Endothelial cell (in vitro differentiated cells): ENCODE measurements at regions not wholly inside any gene's neighbourhood (a gene's known extent, or its start where the extent isn't known, plus 50 kb on each side); places are given as distances from the start of the nearest gene placed in this dataset.
A peak's percentile ranks its signal among the peaks of the same experiment; 100 is the strongest.

Source experiments
- DNase-seq: peaks from one replicate; pipeline ENCODE4 v3.0.0; 2021; ENCODE audit warnings: low spot score
- H3K27ac Mint-ChIP-seq: one replicate; pipeline ENCODE4 v1.8.0; 2021; ENCODE audit warnings: mixed read lengths, inconsistent platforms; ENCODE audit not compliant: unreplicated experiment
- H3K27me3 Mint-ChIP-seq: one replicate; pipeline ENCODE4 v1.8.0; 2021; ENCODE audit warnings: mild to moderate bottlenecking, moderate library complexity, mixed read lengths, inconsistent platforms; ENCODE audit not compliant: unreplicated experiment
- H3K36me3 Mint-ChIP-seq: one replicate; pipeline ENCODE4 v1.8.0; 2021; ENCODE audit warnings: mild to moderate bottlenecking, low read depth, mixed read lengths, inconsistent platforms; ENCODE audit not compliant: unreplicated experiment
- H3K4me1 Mint-ChIP-seq: one replicate; pipeline ENCODE4 v1.8.0; 2021; ENCODE audit warnings: mild to moderate bottlenecking, mixed read lengths, inconsistent platforms; ENCODE audit not compliant: unreplicated experiment
- H3K4me3 Mint-ChIP-seq: one replicate; pipeline ENCODE4 v1.8.0; 2021; ENCODE audit warnings: mild to moderate bottlenecking, mixed read lengths, inconsistent platforms; ENCODE audit not compliant: unreplicated experiment
- H3K9me3 Mint-ChIP-seq: one replicate; pipeline ENCODE4 v1.8.0; 2021; ENCODE audit warnings: mixed read lengths, inconsistent platforms; ENCODE audit not compliant: unreplicated experiment
- TF ChIP-seq, protein P1 (sequence below): fragments of 200-600 bp; sonication (generic); IDR thresholded peaks from one replicate; pipeline ENCODE4 v1.5.0; 2021; ENCODE audit warnings: antibody characterized with exemption; ENCODE audit not compliant: unreplicated experiment

DNA sequence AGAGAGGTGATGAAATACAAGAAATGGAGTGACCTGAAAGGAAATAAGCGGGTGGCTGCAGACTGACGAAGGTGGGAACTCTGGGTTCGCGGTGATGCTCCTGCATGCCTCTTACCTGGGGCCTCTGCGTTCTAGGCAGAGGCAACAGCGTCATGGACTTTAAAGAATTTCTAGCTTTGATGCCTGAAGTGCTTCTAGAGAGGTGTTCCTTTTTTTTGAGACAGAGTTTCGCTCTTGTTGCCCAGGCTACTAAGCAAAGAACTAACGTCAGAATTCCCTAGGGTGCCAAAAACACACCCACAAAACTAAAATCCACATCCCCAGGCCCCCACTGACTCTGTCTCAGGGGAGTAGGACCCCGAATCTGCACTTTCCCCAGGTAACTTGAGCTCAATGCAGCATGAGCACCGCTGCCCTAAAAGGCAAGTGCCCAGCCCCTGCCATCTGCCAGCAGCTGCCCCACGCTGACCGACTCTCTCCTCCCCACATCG lies 110.5 kb upstream of the ID2 start:
- no peaks in the 10 kb centered on the region for H3K9me3 Mint-ChIP-seq

DNA sequence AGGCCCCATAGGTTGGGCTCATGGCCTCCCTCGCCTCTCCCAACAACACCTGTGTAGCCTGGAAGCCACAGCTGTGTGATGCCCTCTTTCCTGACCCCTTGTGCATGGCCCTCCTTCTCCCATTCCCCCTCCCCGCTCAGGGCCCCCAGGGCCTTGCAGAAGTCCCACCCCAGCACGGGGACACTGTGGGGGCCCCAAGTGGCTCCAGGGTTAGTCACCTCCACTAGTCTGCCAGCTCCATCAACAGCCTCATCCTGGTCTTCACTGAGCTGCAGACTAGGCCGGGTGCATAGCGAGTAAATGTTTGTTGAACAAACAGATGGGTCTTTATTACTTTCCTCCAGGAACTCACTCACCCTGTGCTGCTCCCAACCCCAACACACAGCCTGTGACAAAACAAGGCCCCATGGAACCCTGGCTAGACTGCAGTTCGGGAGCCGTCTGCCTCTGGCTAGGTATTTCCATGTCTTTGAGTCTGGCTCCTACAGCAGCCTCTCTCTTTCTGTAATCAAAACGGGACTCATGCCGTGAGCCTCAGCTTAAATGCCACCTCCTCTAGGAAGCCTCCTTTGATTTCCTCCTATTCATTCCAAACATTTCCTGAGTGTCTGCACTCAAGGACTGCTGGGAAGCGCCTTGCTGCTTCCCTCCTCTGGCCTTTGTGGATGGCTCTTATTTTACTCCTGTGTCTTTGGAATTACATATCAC lies 109.9 kb upstream of the ID2 start:
- peaks cover 16% of the 10 kb centered on the region for H3K4me1 Mint-ChIP-seq
- no peaks in the 10 kb centered on the region for H3K36me3 Mint-ChIP-seq
- no peak overlapping the region for H3K27ac Mint-ChIP-seq
- TF ChIP-seq, protein P1, sequence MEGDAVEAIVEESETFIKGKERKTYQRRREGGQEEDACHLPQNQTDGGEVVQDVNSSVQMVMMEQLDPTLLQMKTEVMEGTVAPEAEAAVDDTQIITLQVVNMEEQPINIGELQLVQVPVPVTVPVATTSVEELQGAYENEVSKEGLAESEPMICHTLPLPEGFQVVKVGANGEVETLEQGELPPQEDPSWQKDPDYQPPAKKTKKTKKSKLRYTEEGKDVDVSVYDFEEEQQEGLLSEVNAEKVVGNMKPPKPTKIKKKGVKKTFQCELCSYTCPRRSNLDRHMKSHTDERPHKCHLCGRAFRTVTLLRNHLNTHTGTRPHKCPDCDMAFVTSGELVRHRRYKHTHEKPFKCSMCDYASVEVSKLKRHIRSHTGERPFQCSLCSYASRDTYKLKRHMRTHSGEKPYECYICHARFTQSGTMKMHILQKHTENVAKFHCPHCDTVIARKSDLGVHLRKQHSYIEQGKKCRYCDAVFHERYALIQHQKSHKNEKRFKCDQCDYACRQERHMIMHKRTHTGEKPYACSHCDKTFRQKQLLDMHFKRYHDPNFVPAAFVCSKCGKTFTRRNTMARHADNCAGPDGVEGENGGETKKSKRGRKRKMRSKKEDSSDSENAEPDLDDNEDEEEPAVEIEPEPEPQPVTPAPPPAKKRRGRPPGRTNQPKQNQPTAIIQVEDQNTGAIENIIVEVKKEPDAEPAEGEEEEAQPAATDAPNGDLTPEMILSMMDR: no peak
- no peaks in the 10 kb centered on the region for H3K9me3 Mint-ChIP-seq
- no peak for DNase-seq
- no peak overlapping the region for H3K4me3 Mint-ChIP-seq
- peaks cover 11% of the 10 kb centered on the region for H3K27me3 Mint-ChIP-seq

More for the DNA sequence above, 110.5 kb upstream of the ID2 start:
- DNase-seq: no peak
- peaks cover 13% of the 10 kb centered on the region for H3K27me3 Mint-ChIP-seq
- H3K36me3 Mint-ChIP-seq: no peaks in the 10 kb centered on the region
- TF ChIP-seq, protein P1: no peak
- peaks cover 19% of the 10 kb centered on the region for H3K4me1 Mint-ChIP-seq
- no peak overlapping the region for H3K27ac Mint-ChIP-seq
- H3K4me3 Mint-ChIP-seq: no peak overlapping the region

DNA sequence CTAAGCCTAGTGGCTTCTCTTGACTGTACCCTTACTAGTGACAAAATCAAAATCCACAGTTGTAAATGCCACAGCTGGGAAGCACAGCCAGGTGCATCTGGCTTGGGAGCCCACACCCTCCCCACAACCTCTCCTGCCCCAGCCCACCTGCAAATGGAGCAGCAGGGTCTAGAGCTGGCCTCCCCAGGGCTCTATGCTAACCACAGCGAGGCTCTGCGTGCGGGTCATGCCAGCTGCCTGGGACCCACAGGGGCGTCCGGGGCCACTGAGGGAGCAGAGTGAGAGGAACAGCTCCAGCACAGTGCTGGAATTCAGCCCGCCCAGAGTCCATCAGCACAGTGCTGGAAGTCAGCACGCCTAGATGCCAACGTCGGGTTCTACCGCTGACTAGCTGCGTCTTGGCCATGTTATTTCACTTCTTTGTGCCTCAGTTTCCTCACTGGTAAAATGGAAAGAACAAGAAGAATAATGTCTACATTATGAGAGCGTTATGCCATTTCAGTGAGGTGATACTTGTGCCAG lies 109.1 kb upstream of the ID2 start:
- Mint-ChIP-seq H3K9me3 (no peaks in the 10 kb centered on the region), H3K4me3 (no peak overlapping the region), H3K4me1 (peaks cover 16% of the 10 kb centered on the region), H3K27me3 (peaks cover 11% of the 10 kb centered on the region), H3K36me3 (no peaks in the 10 kb centered on the region), H3K27ac (peak overlapping the region; percentile 75)
- TF ChIP-seq, protein P1: no peak
- no peak for DNase-seq

DNA sequence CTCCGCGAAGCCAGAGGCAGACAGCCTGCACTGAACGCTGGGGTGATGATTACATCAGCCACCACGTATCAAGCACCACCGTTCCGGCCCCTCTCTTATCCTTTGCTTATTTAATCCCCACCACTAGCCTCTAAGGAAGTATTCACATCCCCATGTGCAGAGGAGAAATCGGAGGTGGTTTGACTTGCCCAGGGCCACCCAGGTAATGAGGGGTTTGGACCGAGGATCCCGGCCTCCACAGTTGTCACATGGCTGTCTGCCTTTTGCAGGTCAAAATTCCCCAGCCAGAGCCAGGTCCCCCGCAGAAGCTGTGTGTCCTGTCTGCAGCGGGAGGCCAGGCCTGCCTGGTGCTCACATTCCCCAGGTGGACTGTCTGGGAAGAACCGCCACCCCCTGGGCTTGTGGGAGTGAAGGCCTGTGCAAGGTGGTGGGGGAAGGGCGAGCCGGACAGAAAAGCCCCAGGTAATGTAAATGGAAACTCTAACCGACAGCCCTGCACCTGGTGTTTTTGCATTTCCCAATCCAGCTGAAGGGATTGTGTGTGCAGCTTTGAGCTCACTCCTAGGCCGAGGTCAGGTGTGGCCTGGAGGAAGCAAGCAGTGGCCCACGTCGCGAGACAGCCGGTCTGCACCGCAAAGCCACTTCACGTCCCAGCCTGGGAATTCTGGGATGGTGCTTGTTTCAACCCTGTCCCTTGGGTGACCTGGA lies 108.5 kb upstream of the ID2 start:
- no peaks in the 10 kb centered on the region for H3K9me3 Mint-ChIP-seq
- H3K27me3 Mint-ChIP-seq: peaks cover 11% of the 10 kb centered on the region
- peaks cover 16% of the 10 kb centered on the region for H3K4me1 Mint-ChIP-seq
- no peak for DNase-seq
- TF ChIP-seq, protein P1: no peak
- no peak overlapping the region for H3K4me3 Mint-ChIP-seq
- no peaks in the 10 kb centered on the region for H3K36me3 Mint-ChIP-seq
- peak overlapping the region; percentile 75 for H3K27ac Mint-ChIP-seq

DNA sequence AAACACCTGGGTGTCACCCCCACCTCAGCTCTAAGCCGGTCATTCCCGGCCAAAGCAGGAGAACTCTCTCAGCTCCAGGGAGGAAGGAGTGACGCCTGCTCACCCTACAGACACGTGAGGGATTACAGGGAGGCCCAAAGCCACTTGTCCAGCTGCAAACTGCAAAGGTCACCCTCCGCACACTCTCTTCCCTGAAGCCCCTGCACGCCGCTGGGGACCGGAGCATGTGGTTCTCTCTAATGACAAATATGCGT lies 108.0 kb upstream of the ID2 start:
- H3K27me3 Mint-ChIP-seq: peaks cover 11% of the 10 kb centered on the region
- no peaks in the 10 kb centered on the region for H3K9me3 Mint-ChIP-seq
- no peaks in the 10 kb centered on the region for H3K36me3 Mint-ChIP-seq
- no peak overlapping the region for H3K27ac Mint-ChIP-seq
- no peak for DNase-seq
- peaks cover 14% of the 10 kb centered on the region for H3K4me1 Mint-ChIP-seq
- TF ChIP-seq, protein P1: no peak
- no peak overlapping the region for H3K4me3 Mint-ChIP-seq
